HG03565 (cell line): ENCODE measurements at regions not wholly inside any gene's neighbourhood (a gene's known extent, or its start where the extent isn't known, plus 50 kb on each side); places are given as distances from the start of the nearest gene placed in this dataset.
"Not testable (repeated sequence)": the region's sequence is repeated elsewhere in the genome, so short reads cannot be mapped to it uniquely, and the experiment has no call there.

ENCODE experiments used
- ATAC-seq: cut with Tn5 transposase; IDR thresholded peaks from one replicate; pipeline ENCODE4 v1.9.1; 2021; ENCODE audit warnings: mild to moderate bottlenecking, moderate library complexity; ENCODE audit not compliant: unreplicated experiment

- ATAC-seq: not testable (repeated sequence)
Observed at GRCh38 chr2:113386780-113387433, 50.6 kb upstream of the ZNG1B start.

GRCh38 chr2:113379621-113380020 lies 57.9 kb upstream of the ZNG1B start:
- ATAC-seq: not testable (repeated sequence)

DNA sequence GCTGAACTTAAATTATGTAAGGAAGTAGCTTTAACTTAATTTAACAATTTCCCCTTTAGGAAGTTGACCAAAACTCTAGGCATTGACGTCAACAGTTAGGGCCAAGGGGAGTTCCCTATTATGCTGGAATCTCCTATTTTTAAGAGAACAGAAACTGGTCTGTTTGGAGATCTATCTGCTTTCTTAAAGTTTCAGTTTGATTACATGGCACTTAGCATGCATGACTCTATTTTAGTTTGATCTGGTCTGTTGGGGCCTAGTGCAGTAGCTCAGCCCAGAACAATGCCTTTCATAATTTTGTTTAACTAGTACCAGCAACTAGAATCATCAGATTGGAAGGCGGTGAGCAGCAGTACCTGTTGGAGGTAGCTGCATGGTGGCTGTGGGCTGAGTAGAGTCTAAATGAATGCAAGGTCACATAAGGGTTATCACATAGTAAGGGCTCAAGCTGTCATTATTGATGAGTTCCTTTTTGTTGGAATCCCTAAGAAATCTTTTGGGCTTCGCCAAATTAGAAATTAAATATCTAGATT lies 60.5 kb upstream of the ZNG1B start:
- ATAC-seq: peak; percentile 86

- ATAC-seq: peak; percentile 9
Observed at GRCh38 chr2:113376253-113376912, 61.1 kb upstream of the ZNG1B start.

DNA sequence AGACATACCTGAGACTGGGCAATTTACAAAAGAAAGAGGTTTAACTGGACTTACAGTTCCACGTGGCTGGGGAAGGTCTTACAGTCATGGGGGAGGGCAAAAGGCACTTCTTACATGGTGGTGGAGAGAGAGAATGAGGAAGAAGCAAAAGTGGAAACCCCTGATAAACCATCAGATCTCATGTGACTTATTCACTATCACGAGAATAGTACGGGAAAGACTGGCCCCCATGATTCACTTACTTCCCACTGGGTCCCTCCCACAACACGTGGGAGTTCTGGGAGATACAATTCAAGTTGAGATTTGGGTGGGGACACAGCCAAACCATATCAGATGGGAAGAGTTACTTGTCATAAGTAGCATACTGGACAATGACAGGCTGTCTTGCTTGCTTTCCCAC lies 62.6 kb upstream of the ZNG1B start:
- ATAC-seq: not testable (repeated sequence)

DNA sequence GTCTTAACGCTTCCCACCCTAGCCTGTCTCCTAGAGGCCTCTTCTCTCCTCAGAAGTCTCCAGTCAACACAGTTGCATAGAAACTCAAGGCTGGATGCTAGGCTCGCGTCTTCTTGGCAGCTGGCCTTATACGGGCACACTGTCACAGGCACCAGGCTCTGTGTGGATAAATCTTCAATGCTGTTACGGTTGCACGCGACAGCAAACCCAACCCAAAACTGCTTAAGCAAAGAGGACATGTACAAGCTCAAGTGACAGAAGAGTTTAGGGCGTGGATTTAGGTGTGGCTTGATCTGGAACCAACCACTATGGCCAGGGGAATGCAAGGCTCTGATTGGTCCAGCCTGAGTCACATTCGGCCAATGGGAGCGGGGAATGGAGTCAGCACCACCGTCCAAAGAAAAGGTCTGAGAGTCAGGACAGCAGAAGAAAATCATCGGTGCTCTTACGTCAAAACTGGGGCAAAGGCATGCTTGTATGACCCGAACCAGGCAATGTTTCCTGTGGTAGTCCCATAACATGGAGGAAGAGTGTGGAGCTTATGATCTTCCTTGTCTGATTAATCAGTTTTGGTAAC lies 65.1 kb upstream of the ZNG1B start:
- ATAC-seq: not testable (repeated sequence)

- peak; percentile 76 for ATAC-seq
Observed at GRCh38 chr2:113370478-113371091, 66.9 kb upstream of the ZNG1B start.

GRCh38 chr2:113370030-113370429 lies 67.5 kb upstream of the ZNG1B start:
- no peak for ATAC-seq

GRCh38 chr2:113368581-113368980 lies 68.9 kb upstream of the ZNG1B start:
- not testable (repeated sequence) for ATAC-seq

DNA sequence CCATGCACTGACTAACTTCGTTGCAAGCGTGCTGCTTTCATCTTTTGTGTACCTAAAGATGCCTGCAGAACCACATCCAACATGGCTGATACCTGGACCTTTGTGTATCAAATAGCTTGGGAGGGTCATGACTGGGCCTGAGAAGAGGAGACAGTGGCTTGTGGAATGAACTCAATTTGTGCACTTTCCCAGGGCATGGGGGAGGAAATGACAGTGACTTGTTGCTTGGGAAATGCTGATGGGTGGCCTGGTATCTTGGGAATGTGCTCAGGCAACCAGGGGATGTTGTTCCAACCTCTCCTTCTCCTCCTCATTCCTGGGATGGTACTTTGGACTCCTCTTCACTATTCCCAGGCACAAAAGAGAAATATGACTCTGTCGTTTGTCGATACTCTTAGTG lies 70.7 kb upstream of the ZNG1B start:
- not testable (repeated sequence) for ATAC-seq

GRCh38 chr2:113365791-113366190 lies 71.7 kb upstream of the ZNG1B start:
- ATAC-seq: not testable (repeated sequence)

GRCh38 chr2:113365290-113365689 lies 72.2 kb upstream of the ZNG1B start:
- not testable (repeated sequence) for ATAC-seq

DNA sequence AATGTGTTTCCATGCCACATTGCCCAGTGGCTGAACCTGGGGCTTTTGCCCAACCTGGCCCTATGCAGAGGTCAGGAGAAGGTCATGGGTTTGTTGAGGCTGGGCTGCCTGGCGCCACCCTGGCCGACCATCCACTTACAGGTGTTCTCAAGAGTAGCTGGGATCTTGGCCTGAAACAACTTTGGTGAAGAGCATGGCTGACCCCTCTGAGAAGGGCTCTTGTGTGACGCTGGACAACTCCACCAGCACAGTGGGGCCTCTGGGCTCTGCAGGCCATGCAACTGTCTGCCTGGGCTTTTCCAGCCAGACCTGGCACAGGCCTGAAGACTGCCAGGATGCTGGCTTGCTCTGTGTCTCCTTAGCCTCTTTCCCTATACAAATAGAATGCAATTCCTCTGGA lies 76.4 kb upstream of the ZNG1B start:
- ATAC-seq: no peak

DNA sequence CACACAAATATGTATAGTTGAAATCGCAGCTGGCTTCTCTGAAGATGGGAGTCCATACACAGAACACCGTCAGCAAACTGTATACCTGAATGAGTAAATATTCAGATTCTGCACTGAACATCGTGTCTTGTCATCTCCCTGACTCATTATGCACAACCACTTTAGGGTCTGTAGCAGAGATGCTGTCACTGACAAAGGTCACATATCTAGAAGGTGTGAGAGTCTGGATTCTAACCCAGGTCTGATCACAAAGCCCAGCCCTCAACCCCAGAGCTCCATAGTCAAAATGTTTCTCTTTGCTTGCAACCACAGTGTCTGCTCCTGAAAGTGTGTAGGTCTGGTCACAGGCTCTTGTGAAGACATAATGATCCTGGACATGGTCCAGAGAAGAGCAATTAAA lies 78.3 kb upstream of the PAX8 start:
- no peak for ATAC-seq

DNA sequence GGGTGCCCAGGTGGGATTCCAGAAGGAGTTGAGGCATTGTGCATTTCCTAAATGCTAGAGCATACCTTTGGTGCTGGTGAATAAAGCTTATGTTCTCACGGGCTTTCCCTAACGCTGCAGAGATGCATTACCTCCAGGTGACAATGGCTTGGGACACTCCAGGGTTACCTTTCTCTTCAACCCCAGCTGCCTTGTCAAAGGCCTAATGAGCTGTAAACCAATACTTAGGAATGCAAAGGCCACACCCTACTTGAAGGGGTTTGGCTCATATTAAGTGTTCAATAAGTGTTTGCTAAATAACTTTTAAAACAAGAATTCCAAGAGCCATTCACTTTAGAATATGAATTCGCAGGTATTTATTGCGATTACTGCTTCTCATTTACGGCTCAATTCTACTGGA lies 77.6 kb upstream of the PAX8 start:
- ATAC-seq: not testable (repeated sequence)

DNA sequence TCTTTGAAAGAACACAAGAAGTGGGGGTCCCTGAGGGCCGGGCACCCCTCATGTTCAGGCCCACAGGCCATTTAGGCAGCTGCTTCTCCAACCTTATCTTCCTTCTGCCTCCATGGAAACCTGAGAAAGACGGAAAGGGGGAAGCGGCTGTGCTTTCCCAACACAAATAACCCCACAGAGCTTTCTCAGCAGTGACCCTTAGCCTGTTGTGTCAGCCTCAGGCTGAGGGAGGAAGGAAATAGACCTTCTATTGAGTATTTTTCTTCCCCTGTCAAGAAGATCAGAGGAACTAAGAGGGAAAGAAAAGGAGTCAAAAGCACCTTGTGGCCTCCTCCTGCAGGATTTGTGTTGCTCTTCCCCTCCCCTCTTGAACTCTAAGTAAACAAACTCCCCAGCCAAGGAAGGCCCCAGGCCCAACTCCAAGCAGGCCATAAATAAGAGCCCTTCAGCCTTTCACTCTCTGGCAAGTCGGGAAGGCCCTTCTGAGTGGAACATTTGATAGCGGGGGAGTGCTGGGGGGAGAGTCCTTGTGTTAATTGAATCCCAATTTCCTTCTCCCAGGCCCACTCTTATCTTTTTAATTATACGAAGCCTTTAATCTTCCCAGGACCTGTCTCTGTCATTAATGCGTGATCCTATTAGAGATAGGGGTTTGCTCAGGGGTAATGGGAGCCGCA lies 76.8 kb upstream of the PAX8 start:
- not testable (repeated sequence) for ATAC-seq

- ATAC-seq: no peak
Observed at GRCh38 chr2:113351375-113352355, 72.9 kb upstream of the PAX8 start.

GRCh38 chr2:113343800-113344199 lies 65.1 kb upstream of the PAX8 start:
- not testable (repeated sequence) for ATAC-seq

DNA sequence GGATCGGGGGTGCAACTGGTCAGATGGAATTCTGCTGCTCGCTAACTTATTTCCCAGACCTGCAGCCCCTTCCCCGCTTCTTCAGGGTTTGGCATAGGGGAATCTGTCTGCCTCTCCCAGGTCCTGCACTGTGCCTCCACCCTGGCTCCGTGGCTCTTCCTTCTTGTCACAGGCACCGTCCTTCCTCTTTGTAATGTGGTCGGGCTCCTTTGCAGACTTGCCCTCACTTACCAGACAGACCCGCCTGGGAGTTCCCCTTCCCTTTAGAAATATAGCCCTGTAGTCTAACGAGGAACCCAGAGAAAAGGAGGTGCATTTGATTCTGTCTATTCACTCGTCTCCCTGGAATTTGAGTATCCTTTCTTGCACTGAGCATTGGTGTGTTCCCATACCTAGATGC lies 63.9 kb upstream of the PAX8 start:
- no peak for ATAC-seq

DNA sequence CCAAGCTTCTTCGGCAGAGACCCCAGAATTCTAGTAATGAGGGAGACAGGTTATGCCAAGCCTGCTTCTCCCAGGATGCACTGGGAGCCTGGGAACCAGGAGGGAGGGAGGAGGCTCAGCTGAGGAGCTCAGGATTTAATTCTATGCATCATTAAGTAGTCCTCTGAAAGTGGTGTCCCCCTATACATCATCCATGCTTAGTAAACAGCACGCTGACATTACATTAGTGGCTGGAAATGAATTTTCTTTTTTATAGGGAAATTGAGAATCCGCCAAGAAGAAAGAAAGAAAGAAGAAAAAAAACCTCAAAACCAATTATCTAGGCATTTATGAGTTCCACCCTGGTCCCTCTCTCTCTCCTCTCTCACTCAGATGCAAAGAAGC lies 63.1 kb upstream of the PAX8 start:
- ATAC-seq: not testable (repeated sequence)
